Liver (tissue), 3 donors: ENCODE measurements at regions not wholly inside any gene's neighbourhood (a gene's known extent, or its start where the extent isn't known, plus 50 kb on each side); places are given as distances from the start of the nearest gene placed in this dataset.

ENCODE experiments used
- GABPA ChIP-seq, 2 donors: IDR thresholded peaks in 1 of 2; conservative IDR thresholded peaks in 1 of 2; 2 replicates each; pipeline ENCODE4 v1.6.1; 2016; ENCODE audit warnings: antibody characterized with exemption in 2 of 2, mild to moderate bottlenecking in 1 of 2, moderate library complexity in 1 of 2
- JUND ChIP-seq, 2 donors: IDR thresholded peaks; 2 replicates each; pipeline ENCODE4 v1.6.1; 2016; ENCODE audit warnings: antibody characterized with exemption in 2 of 2
- YY1 ChIP-seq: IDR thresholded peaks from 2 replicates; pipeline ENCODE4 v1.6.1; 2016; ENCODE audit warnings: antibody characterized with exemption, mild to moderate bottlenecking
- TF ChIP-seq, protein P1 (sequence below): fragments of 150-350 bp; IDR thresholded peaks from 2 replicates; pipeline ENCODE4 v1.5.1; 2017; ENCODE audit warnings: improper control_type of control experiment, low read depth, low read length; ENCODE audit not compliant: missing input control
- donor health status: healthy.
- donor health status: healthy.

DNA sequence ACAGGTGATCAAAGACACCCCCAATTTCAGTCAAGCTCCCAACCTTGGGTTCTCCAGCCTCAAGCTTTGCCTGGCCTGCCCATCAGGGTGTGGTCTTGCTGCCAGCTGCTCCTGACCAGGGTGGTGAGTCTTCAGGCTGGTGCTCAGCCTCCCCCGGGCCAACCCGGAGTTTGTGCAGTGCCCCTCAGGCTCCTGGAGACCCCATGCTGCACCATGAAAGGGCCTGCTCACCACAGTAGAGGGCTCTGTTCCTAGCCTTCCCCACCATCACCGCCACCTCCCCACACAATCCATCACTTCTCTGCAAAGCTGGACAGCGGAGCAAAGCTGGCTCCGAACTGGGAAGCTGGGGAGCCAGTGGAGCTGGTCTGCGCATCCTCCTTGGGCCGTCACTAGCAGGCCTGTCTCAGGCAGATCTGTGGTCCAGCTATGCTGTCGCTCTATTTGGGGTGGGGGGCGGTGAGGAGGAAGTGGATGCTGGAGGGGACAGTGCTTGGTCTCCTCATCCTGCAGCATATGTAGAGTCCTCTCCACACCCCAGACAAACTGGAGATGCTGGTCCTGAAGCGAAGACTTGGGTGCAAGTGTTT is 88.5 kb upstream of the RPL38 start:
- TF ChIP-seq, protein P1, sequence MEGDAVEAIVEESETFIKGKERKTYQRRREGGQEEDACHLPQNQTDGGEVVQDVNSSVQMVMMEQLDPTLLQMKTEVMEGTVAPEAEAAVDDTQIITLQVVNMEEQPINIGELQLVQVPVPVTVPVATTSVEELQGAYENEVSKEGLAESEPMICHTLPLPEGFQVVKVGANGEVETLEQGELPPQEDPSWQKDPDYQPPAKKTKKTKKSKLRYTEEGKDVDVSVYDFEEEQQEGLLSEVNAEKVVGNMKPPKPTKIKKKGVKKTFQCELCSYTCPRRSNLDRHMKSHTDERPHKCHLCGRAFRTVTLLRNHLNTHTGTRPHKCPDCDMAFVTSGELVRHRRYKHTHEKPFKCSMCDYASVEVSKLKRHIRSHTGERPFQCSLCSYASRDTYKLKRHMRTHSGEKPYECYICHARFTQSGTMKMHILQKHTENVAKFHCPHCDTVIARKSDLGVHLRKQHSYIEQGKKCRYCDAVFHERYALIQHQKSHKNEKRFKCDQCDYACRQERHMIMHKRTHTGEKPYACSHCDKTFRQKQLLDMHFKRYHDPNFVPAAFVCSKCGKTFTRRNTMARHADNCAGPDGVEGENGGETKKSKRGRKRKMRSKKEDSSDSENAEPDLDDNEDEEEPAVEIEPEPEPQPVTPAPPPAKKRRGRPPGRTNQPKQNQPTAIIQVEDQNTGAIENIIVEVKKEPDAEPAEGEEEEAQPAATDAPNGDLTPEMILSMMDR = no peak
- TF ChIP-seq GABPA (IDR thresholded peaks at IDR 0.05 in 1 of 2, conservative IDR thresholded peaks at IDR 0.05 in 1 of 2) (no peak), JUND (IDR thresholded peaks at IDR 0.05) (no peak), YY1 (no peak)
